Left renal cortex interstitium (tissue), 4 donors: ENCODE measurements at regions not wholly inside any gene's neighbourhood (a gene's known extent, or its start where the extent isn't known, plus 50 kb on each side); places are given as distances from the start of the nearest gene placed in this dataset.
"Not testable (repeated sequence)": the region's sequence is repeated elsewhere in the genome, so short reads cannot be mapped to it uniquely, and the experiment has no call there.

Experiments
- DNase-seq, 4 donors: peaks; one replicate each; pipeline ENCODE4 v3.0.0-alpha.2; 2013; ENCODE audit warnings: low read depth in 4 of 4, low spot score in 2 of 4, missing footprints in 1 of 4

- DNase-seq = no peak
These were observed 80.5 kb upstream of the HPCAL1 start for GRCh38 chr2:10221976-10222870.

- DNase-seq = no peak
These were observed 79.2 kb upstream of the HPCAL1 start for GRCh38 chr2:10223471-10223870.

GRCh38 chr2:10223932-10224720, 78.6 kb upstream of the HPCAL1 start:
- no peak for DNase-seq

- DNase-seq = no peak
These were observed 78.0 kb upstream of the HPCAL1 start for GRCh38 chr2:10224734-10225133.

GRCh38 chr2:10225291-10226037, 77.2 kb upstream of the HPCAL1 start:
- DNase-seq = peak in 1 of 4 donors; percentile 40

GRCh38 chr2:10226038-10226724, 76.5 kb upstream of the HPCAL1 start:
- DNase-seq = no peak

GRCh38 chr2:10228611-10229365, 73.9 kb upstream of the HPCAL1 start:
- no peak for DNase-seq

- no peak for DNase-seq
These were observed 73.1 kb upstream of the HPCAL1 start for GRCh38 chr2:10229462-10230099.

GRCh38 chr2:10230499-10230898, 72.2 kb upstream of the HPCAL1 start:
- DNase-seq = no peak

- not testable (repeated sequence) for DNase-seq
These were observed 71.8 kb upstream of the HPCAL1 start for GRCh38 chr2:10230921-10231320.

- no peak for DNase-seq
These were observed 71.1 kb upstream of the HPCAL1 start for GRCh38 chr2:10231551-10232085.

- no peak for DNase-seq
These were observed 70.4 kb upstream of the HPCAL1 start for GRCh38 chr2:10232096-10232815.

- no peak for DNase-seq
These were observed 69.3 kb upstream of the HPCAL1 start for GRCh38 chr2:10233131-10234012.

- DNase-seq = no peak
These were observed 68.7 kb upstream of the HPCAL1 start for GRCh38 chr2:10234013-10234306.

GRCh38 chr2:10234409-10235094, 68.2 kb upstream of the HPCAL1 start:
- DNase-seq = no peak

- DNase-seq = no peak
These were observed 67.4 kb upstream of the HPCAL1 start for GRCh38 chr2:10235099-10235908.
